Mononuclear cell (primary cell): ENCODE measurements at regions not wholly inside any gene's neighbourhood (a gene's known extent, or its start where the extent isn't known, plus 50 kb on each side); places are given as distances from the start of the nearest gene placed in this dataset.

Experiments used
- H3K27me3 ChIP-seq: 2 replicates; pipeline ENCODE4 v1.6.0; 2011; ENCODE audit warnings: low read length, control low read depth; ENCODE audit not compliant: insufficient read depth
- H3K4me1 ChIP-seq: 2 replicates; pipeline ENCODE4 v1.5.1; 2011; ENCODE audit warnings: mild to moderate bottlenecking, low read length, control low read depth; ENCODE audit not compliant: insufficient read depth
- H3K4me3 ChIP-seq: 2 replicates; pipeline ENCODE4 v1.5.1; 2011; ENCODE audit warnings: mild to moderate bottlenecking, low read length, moderate library complexity
- H3K9me3 ChIP-seq: 2 replicates; pipeline ENCODE4 v1.5.1; 2011; ENCODE audit warnings: low read depth, mild to moderate bottlenecking, control low read depth, low read length

GRCh38 chr16:80280557-80280956 lies 260.2 kb upstream of the DYNLRB2 start:
- Histone ChIP-seq H3K9me3 (no peaks in the 10 kb centered on the region), H3K4me1 (no peaks in the 10 kb centered on the region), H3K4me3 (no peak overlapping the region), H3K27me3 (no peaks in the 10 kb centered on the region)

GRCh38 chr16:80279656-80280055 lies 261.1 kb upstream of the DYNLRB2 start:
- Histone ChIP-seq H3K9me3 (no peaks in the 10 kb centered on the region), H3K4me1 (no peaks in the 10 kb centered on the region), H3K27me3 (no peaks in the 10 kb centered on the region), H3K4me3 (no peak overlapping the region)

- no peaks in the 10 kb centered on the region for H3K27me3 ChIP-seq
- H3K9me3 ChIP-seq = no peaks in the 10 kb centered on the region
- H3K4me1 ChIP-seq = no peaks in the 10 kb centered on the region
- H3K4me3 ChIP-seq = no peak overlapping the region
Observed at GRCh38 chr16:80277182-80277581, 263.6 kb upstream of the DYNLRB2 start.

GRCh38 chr16:80274576-80275191 lies 266.1 kb upstream of the DYNLRB2 start:
- Histone ChIP-seq H3K4me3 (no peak overlapping the region), H3K9me3 (no peaks in the 10 kb centered on the region), H3K4me1 (no peaks in the 10 kb centered on the region), H3K27me3 (no peaks in the 10 kb centered on the region)

- no peaks in the 10 kb centered on the region for H3K9me3 ChIP-seq
- H3K4me1 ChIP-seq = no peaks in the 10 kb centered on the region
- no peak overlapping the region for H3K4me3 ChIP-seq
- H3K27me3 ChIP-seq = no peaks in the 10 kb centered on the region
Observed at GRCh38 chr16:80273635-80274538, 266.9 kb upstream of the DYNLRB2 start.

- H3K9me3 ChIP-seq = no peaks in the 10 kb centered on the region
- H3K4me1 ChIP-seq = no peaks in the 10 kb centered on the region
- H3K4me3 ChIP-seq = no peak overlapping the region
- no peaks in the 10 kb centered on the region for H3K27me3 ChIP-seq
Observed at GRCh38 chr16:80265624-80266306, 275.0 kb upstream of the DYNLRB2 start.

- no peaks in the 10 kb centered on the region for H3K9me3 ChIP-seq
- no peaks in the 10 kb centered on the region for H3K27me3 ChIP-seq
- no peaks in the 10 kb centered on the region for H3K4me1 ChIP-seq
- H3K4me3 ChIP-seq = no peak overlapping the region
Observed at GRCh38 chr16:80263848-80264694, 276.7 kb upstream of the DYNLRB2 start.

GRCh38 chr16:80263181-80263823 lies 277.5 kb upstream of the DYNLRB2 start:
- Histone ChIP-seq H3K9me3 (no peaks in the 10 kb centered on the region), H3K4me1 (no peaks in the 10 kb centered on the region), H3K27me3 (no peaks in the 10 kb centered on the region), H3K4me3 (no peak overlapping the region)

- Histone ChIP-seq H3K4me3 (no peak overlapping the region), H3K27me3 (no peaks in the 10 kb centered on the region), H3K4me1 (no peaks in the 10 kb centered on the region), H3K9me3 (no peaks in the 10 kb centered on the region)
Observed at GRCh38 chr16:80260906-80261311, 279.9 kb upstream of the DYNLRB2 start.

- Histone ChIP-seq H3K4me3 (no peak overlapping the region), H3K4me1 (no peaks in the 10 kb centered on the region), H3K27me3 (no peaks in the 10 kb centered on the region), H3K9me3 (no peaks in the 10 kb centered on the region)
Observed at GRCh38 chr16:80259290-80259805, 281.4 kb upstream of the DYNLRB2 start.

GRCh38 chr16:80258407-80258806 lies 282.4 kb upstream of the DYNLRB2 start:
- H3K9me3 ChIP-seq = no peaks in the 10 kb centered on the region
- no peaks in the 10 kb centered on the region for H3K27me3 ChIP-seq
- H3K4me3 ChIP-seq = no peak overlapping the region

GRCh38 chr16:80254970-80255369 lies 285.8 kb upstream of the DYNLRB2 start:
- H3K4me1 ChIP-seq = no peaks in the 10 kb centered on the region
- no peaks in the 10 kb centered on the region for H3K27me3 ChIP-seq
- H3K9me3 ChIP-seq = no peaks in the 10 kb centered on the region
- H3K4me3 ChIP-seq = no peak overlapping the region

More at GRCh38 chr16:80258407-80258806, 282.4 kb upstream of the DYNLRB2 start:
- H3K4me1 ChIP-seq = no peaks in the 10 kb centered on the region

- no peaks in the 10 kb centered on the region for H3K4me1 ChIP-seq
- no peak overlapping the region for H3K4me3 ChIP-seq
- H3K27me3 ChIP-seq = no peaks in the 10 kb centered on the region
- H3K9me3 ChIP-seq = no peaks in the 10 kb centered on the region
Observed at GRCh38 chr16:80253741-80254140, 287.1 kb upstream of the DYNLRB2 start.

- H3K27me3 ChIP-seq = no peaks in the 10 kb centered on the region
- H3K9me3 ChIP-seq = no peaks in the 10 kb centered on the region
- no peak overlapping the region for H3K4me3 ChIP-seq
Observed at GRCh38 chr16:80250381-80250780, 290.4 kb upstream of the DYNLRB2 start.

More at GRCh38 chr16:80250381-80250780, 290.4 kb upstream of the DYNLRB2 start:
- H3K4me1 ChIP-seq = no peaks in the 10 kb centered on the region
